ENCODE measurements at regions not wholly inside any gene's neighbourhood (a gene's known extent, or its start where the extent isn't known, plus 50 kb on each side); places are given as distances from the start of the nearest gene placed in this dataset.

GRCh38 chr12:116411977-116412376 lies 134.5 kb upstream of the MED13L start:
- Histone ChIP-seq H3K4me1 (ENCODE audit: low read depth) (no peaks in the 10 kb centered on the region), H3K36me3 (ENCODE audit: low read depth) (no peaks in the 10 kb centered on the region), H3K9me3 (no peaks in the 10 kb centered on the region), H3K4me3 (no peak overlapping the region)
- no peak for TF ChIP-seq CTCF (IDR thresholded peaks at IDR 0.05)
- intact Hi-C loops (cut with DNase I, micrococcal nuclease) = no loop called here
- DNase-seq (no peak), ATAC-seq (no peak)

GRCh38 chr12:116414891-116415290 lies 137.4 kb upstream of the MED13L start:
- ATAC-seq = no peak
- Histone ChIP-seq H3K9me3 (no peaks in the 10 kb centered on the region), H3K4me1 (ENCODE audit: low read depth) (no peaks in the 10 kb centered on the region), H3K36me3 (ENCODE audit: low read depth) (no peaks in the 10 kb centered on the region), H3K4me3 (no peak overlapping the region)
- intact Hi-C loops (cut with DNase I, micrococcal nuclease) = no loop called here
- TF ChIP-seq CTCF (IDR thresholded peaks at IDR 0.05) = no peak
- no peak for DNase-seq

- Histone ChIP-seq H3K4me3 (no peak overlapping the region), H3K36me3 (ENCODE audit: low read depth) (no peaks in the 10 kb centered on the region), H3K4me1 (ENCODE audit: low read depth) (no peaks in the 10 kb centered on the region), H3K9me3 (no peaks in the 10 kb centered on the region)
- intact Hi-C loops (cut with DNase I, micrococcal nuclease) = no loop called here
- no peak for DNase-seq
- no peak for TF ChIP-seq CTCF (IDR thresholded peaks at IDR 0.05)
- no peak for ATAC-seq
These were observed 138.1 kb upstream of the MED13L start for GRCh38 chr12:116415408-116416108.

GRCh38 chr12:116416166-116416565 lies 138.7 kb upstream of the MED13L start:
- Histone ChIP-seq H3K36me3 (ENCODE audit: low read depth) (no peaks in the 10 kb centered on the region), H3K9me3 (no peaks in the 10 kb centered on the region), H3K4me1 (ENCODE audit: low read depth) (no peaks in the 10 kb centered on the region), H3K4me3 (no peak overlapping the region)
- DNase-seq (no peak), ATAC-seq (no peak)
- intact Hi-C loops (cut with DNase I, micrococcal nuclease) = no loop called here
- TF ChIP-seq CTCF (IDR thresholded peaks at IDR 0.05) = no peak

GRCh38 chr12:116418551-116418950 lies 140.6 kb upstream of the MAP1LC3B2 start:
- H3K9me3 ChIP-seq = no peaks in the 10 kb centered on the region
- intact Hi-C loops (cut with DNase I, micrococcal nuclease) = no loop called here
- no peak for TF ChIP-seq CTCF (IDR thresholded peaks at IDR 0.05)
- no peaks in the 10 kb centered on the region for H3K4me1 ChIP-seq (ENCODE audit: low read depth)
- H3K4me3 ChIP-seq = no peak overlapping the region
- DNase-seq = peak in 1 of 3 donors; percentile 2
- no peaks in the 10 kb centered on the region for H3K36me3 ChIP-seq (ENCODE audit: low read depth)
- ATAC-seq = no peak
